SU-DHL-6 (cell line): ENCODE measurements at regions not wholly inside any gene's neighbourhood (a gene's known extent, or its start where the extent isn't known, plus 50 kb on each side); places are given as distances from the start of the nearest gene placed in this dataset.

Source experiments
- H2AFZ ChIP-seq: fragments of 200-600 bp; sonication (generic); 2 replicates; pipeline ENCODE4 v1.6.1; 2014; ENCODE audit warnings: low read depth, mild to moderate bottlenecking, moderate library complexity, mixed read lengths, antibody characterized with exemption, low read length; ENCODE audit not compliant: severe bottlenecking
- H3F3A ChIP-seq: fragments of 200-600 bp; shearing (Covaris generic); 2 replicates; pipeline ENCODE4 v1.6.0; 2016; ENCODE audit warnings: antibody characterized with exemption, mild to moderate bottlenecking; ENCODE audit not compliant: insufficient read depth
- H3K27ac ChIP-seq: fragments of 200-600 bp; sonication (generic); 2 replicates; pipeline ENCODE4 v1.5.1; 2016; ENCODE audit warnings: low read depth, mild to moderate bottlenecking, low read length, moderate library complexity, mixed read lengths
- H3K27me3 ChIP-seq: fragments of 200-600 bp; sonication (generic), shearing (Covaris generic); 2 replicates; pipeline ENCODE4 v1.6.0; 2014; ENCODE audit warnings: mild to moderate bottlenecking, low read length
- H3K36me3 ChIP-seq: fragments of 200-600 bp; sonication (generic); 2 replicates; pipeline ENCODE4 v1.6.1; 2014; ENCODE audit warnings: mild to moderate bottlenecking, low read length, mixed read lengths
- H3K4me2 ChIP-seq: fragments of 300-600, 200-600 bp; shearing (Covaris generic), sonication (generic); 2 replicates; pipeline ENCODE4 v1.6.0; 2014; ENCODE audit warnings: low read length, low read depth, mild to moderate bottlenecking; ENCODE audit not compliant: poor library complexity, severe bottlenecking
- H3K4me3 ChIP-seq: fragments of 200-600 bp; sonication (generic); 2 replicates; pipeline ENCODE4 v1.5.1; 2014; ENCODE audit warnings: antibody characterized with exemption, low read length, mild to moderate bottlenecking, mixed read lengths; ENCODE audit not compliant: insufficient read depth, poor library complexity, severe bottlenecking
- H3K79me2 ChIP-seq: fragments of 200-600 bp; sonication (generic); 2 replicates; pipeline ENCODE4 v1.6.1; 2014; ENCODE audit warnings: mild to moderate bottlenecking, low read length, moderate library complexity; ENCODE audit not compliant: insufficient read depth
- H3K9ac ChIP-seq: fragments of 200-600 bp; sonication (generic); 2 replicates; pipeline ENCODE4 v1.7.0; 2014; ENCODE audit warnings: mild to moderate bottlenecking, low read length
- H3K9me2 ChIP-seq: fragments of 200-600 bp; sonication (generic); replicated peaks from 2 replicates; pipeline ENCODE4 v1.6.1; 2014; ENCODE audit warnings: low read length; ENCODE audit not compliant: insufficient read depth
- H3K9me3 ChIP-seq: fragments of 200-600 bp; sonication (generic); 2 replicates; pipeline ENCODE4 v1.6.1; 2014; ENCODE audit warnings: low read length, mixed read lengths; ENCODE audit not compliant: insufficient read depth
- H4K20me1 ChIP-seq: fragments of 200-600 bp; sonication (generic); 2 replicates; pipeline ENCODE4 v1.6.1; 2014; ENCODE audit warnings: low read depth, mild to moderate bottlenecking, antibody characterized with exemption, low read length, moderate library complexity, mixed read lengths
- EZH2phosphoT487 ChIP-seq: fragments of 200-600 bp; sonication (generic), shearing (Covaris generic); conservative IDR thresholded peaks from 2 replicates; pipeline ENCODE4 v1.6.1; 2018; ENCODE audit warnings: mild to moderate bottlenecking, antibody characterized with exemption, low read length, moderate library complexity, mixed read lengths
- TF ChIP-seq, protein P1 (sequence below): fragments of 200-600 bp; sonication (generic); IDR thresholded peaks from one replicate; pipeline ENCODE4 v1.5.1; 2017; ENCODE audit warnings: antibody characterized with exemption, mild to moderate bottlenecking, low read length, moderate library complexity; ENCODE audit not compliant: insufficient read depth, poor library complexity, severe bottlenecking

DNA sequence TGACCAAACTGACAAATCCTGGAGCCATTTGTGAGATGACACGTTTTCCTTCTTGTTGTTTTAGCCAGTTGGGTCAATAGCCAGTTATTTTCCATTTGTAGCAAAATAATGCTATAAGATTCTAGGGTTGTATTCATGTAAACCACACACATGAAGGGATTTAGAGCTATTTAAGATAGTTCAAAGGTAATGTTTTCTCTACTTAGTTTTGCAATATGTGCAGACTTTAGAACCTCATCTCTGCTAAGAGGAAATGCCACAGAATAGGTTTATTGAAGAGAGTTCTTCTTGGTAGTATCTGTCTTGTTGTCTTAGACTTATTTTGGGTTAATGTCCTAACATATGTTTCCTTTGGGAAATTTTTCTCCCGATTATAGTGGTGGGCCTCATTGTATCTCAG is 213.5 kb upstream of the RIMS1 start:
- Histone ChIP-seq H4K20me1 (no peaks in the 10 kb centered on the region), H3K9ac (no peak overlapping the region), H3K4me3 (no peak overlapping the region), H3K27ac (no peak overlapping the region), H2AFZ (no peak overlapping the region), H3K27me3 (no peaks in the 10 kb centered on the region), H3F3A (no peaks in the 10 kb centered on the region), H3K9me3 (no peaks in the 10 kb centered on the region), H3K9me2 (no peaks in the 10 kb centered on the region), H3K79me2 (no peaks in the 10 kb centered on the region), H3K4me2 (no peak overlapping the region), H3K36me3 (no peaks in the 10 kb centered on the region)
- TF ChIP-seq EZH2phosphoT487, result no peak

- Histone ChIP-seq H3K9ac (no peak overlapping the region), H3F3A (no peaks in the 10 kb centered on the region), H3K4me3 (no peak overlapping the region), H3K9me3 (no peaks in the 10 kb centered on the region), H3K27me3 (no peaks in the 10 kb centered on the region), H3K36me3 (no peaks in the 10 kb centered on the region), H3K9me2 (no peaks in the 10 kb centered on the region), H4K20me1 (no peaks in the 10 kb centered on the region), H3K4me2 (no peak overlapping the region), H3K79me2 (no peaks in the 10 kb centered on the region), H3K27ac (no peak overlapping the region), H2AFZ (no peak overlapping the region)
- TF ChIP-seq, protein P1, sequence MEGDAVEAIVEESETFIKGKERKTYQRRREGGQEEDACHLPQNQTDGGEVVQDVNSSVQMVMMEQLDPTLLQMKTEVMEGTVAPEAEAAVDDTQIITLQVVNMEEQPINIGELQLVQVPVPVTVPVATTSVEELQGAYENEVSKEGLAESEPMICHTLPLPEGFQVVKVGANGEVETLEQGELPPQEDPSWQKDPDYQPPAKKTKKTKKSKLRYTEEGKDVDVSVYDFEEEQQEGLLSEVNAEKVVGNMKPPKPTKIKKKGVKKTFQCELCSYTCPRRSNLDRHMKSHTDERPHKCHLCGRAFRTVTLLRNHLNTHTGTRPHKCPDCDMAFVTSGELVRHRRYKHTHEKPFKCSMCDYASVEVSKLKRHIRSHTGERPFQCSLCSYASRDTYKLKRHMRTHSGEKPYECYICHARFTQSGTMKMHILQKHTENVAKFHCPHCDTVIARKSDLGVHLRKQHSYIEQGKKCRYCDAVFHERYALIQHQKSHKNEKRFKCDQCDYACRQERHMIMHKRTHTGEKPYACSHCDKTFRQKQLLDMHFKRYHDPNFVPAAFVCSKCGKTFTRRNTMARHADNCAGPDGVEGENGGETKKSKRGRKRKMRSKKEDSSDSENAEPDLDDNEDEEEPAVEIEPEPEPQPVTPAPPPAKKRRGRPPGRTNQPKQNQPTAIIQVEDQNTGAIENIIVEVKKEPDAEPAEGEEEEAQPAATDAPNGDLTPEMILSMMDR, result no peak
- TF ChIP-seq EZH2phosphoT487, result no peak
These were observed 211.0 kb upstream of the RIMS1 start for GRCh38 chr6:71675386-71675785.

DNA sequence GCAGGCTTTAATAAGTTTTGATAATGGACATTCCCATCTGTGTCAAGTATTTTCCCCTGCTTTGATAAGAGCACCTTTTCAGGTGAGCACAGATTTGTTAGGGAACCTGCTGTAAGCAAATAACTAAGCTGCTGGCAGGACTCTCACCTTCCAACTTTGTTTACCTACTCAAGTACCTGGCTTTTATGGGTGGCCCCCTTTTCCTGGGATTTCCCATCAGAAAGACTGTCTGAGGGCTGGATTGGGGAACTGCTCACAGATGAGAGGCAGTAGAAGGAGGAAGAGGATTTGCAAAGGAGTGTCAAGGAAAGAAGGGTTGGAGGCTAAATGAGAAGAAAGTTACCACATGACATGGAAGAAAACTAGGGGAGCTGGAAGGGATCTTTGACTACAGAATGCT is 210.1 kb upstream of the RIMS1 start:
- Histone ChIP-seq H3K9ac (no peak overlapping the region), H3K9me2 (no peaks in the 10 kb centered on the region), H3K27ac (no peak overlapping the region), H3K36me3 (no peaks in the 10 kb centered on the region), H3K79me2 (no peaks in the 10 kb centered on the region), H3K27me3 (no peaks in the 10 kb centered on the region), H3F3A (no peaks in the 10 kb centered on the region), H4K20me1 (no peaks in the 10 kb centered on the region), H3K9me3 (no peaks in the 10 kb centered on the region), H2AFZ (no peak overlapping the region), H3K4me2 (no peak overlapping the region), H3K4me3 (no peak overlapping the region)
- TF ChIP-seq, protein P1, result no peak
- no peak for TF ChIP-seq EZH2phosphoT487

DNA sequence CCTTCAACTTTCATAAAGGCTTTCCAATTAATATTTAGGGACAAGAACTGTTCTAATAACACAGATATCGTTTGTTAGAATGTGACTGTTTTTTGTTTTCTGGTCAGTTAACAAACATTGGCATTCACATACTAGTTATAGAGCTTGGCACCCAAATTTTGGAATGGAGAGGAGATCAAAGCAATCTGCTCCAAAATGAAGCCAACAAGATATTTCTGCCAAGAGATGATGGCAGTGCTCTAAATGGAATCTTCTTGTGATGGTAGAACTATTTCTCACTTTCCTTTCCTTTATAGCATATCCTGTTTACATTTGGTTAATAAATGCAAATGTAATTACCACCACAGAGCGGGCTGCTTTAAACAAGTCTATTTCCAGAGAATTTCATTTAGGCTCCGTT is 208.3 kb upstream of the RIMS1 start:
- no peaks in the 10 kb centered on the region for H3K9me3 ChIP-seq
- H3K27ac ChIP-seq, result no peak overlapping the region
- H3K27me3 ChIP-seq, result no peaks in the 10 kb centered on the region
- no peaks in the 10 kb centered on the region for H3K36me3 ChIP-seq
- no peak overlapping the region for H2AFZ ChIP-seq
- no peak overlapping the region for H3K4me2 ChIP-seq
- H3K79me2 ChIP-seq, result no peaks in the 10 kb centered on the region
- H3K4me3 ChIP-seq, result no peak overlapping the region
- H3K9ac ChIP-seq, result no peak overlapping the region
- H3K9me2 ChIP-seq, result no peaks in the 10 kb centered on the region
- no peaks in the 10 kb centered on the region for H3F3A ChIP-seq
- H4K20me1 ChIP-seq, result no peaks in the 10 kb centered on the region
- TF ChIP-seq EZH2phosphoT487, result no peak
- TF ChIP-seq, protein P1, result no peak
